ENCODE measurements at regions not wholly inside any gene's neighbourhood (a gene's known extent, or its start where the extent isn't known, plus 50 kb on each side); places are given as distances from the start of the nearest gene placed in this dataset.

DNA sequence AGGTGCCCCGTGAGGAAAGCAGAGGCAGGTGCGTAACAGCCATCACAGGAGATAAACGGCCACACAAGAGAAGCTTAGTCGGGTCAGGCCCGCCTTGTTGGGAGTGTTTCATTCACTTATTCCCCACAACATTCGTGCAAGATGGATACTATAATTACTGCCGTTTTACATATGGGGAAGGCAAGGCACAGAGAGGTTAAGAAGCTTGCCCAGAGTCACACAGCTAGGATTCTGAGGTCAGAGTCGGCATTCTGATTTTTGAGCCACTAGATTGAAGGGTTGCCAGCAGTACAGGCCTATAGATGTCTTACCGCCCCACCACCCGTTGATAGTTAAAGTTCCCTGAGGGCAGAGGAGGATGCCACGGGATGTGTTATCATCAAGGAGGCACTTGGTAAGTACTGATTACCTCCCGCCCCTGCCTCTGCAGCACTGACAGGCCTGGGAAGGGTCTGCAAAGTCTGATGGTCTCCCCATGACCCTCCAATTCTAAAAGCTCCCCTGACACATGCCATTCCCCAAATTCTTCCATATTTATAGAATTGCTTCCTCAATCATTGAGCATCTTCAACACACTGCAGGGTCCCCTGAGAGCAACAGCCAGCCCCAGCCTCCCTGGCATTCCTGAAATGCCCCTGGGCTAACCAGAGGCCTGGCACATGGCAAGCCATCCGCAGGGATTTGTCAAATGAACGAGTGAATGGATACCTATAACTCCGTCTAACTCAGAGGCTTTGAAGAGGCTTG, 74.7 kb upstream of the CLDN14 start:
- DNase-seq (ENCODE audit: low read depth), result no peak

GRCh38 chr21:36555199-36555800, 75.4 kb upstream of the CLDN14 start:
- DNase-seq (ENCODE audit: low read depth), result no peak

DNA sequence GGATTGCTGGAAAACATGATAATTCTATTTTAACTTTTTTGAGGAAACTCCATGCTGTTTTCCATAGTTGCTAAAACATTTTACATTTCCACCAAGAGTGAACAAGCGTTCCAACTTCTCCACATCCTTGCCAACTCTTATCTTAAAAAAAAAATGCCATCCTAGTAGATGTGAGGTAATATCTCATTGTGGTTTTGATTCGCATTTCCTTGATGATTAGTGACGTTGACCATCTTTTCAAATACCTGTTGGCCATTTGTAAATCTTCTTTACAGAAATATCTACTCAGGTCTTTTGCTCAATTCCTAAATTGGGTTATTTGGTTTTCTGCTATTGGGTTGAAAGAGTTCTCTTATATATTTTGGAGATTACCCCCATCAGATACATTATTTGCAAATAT, 77.4 kb upstream of the CLDN14 start:
- DNase-seq (ENCODE audit: low read depth), result no peak

DNA sequence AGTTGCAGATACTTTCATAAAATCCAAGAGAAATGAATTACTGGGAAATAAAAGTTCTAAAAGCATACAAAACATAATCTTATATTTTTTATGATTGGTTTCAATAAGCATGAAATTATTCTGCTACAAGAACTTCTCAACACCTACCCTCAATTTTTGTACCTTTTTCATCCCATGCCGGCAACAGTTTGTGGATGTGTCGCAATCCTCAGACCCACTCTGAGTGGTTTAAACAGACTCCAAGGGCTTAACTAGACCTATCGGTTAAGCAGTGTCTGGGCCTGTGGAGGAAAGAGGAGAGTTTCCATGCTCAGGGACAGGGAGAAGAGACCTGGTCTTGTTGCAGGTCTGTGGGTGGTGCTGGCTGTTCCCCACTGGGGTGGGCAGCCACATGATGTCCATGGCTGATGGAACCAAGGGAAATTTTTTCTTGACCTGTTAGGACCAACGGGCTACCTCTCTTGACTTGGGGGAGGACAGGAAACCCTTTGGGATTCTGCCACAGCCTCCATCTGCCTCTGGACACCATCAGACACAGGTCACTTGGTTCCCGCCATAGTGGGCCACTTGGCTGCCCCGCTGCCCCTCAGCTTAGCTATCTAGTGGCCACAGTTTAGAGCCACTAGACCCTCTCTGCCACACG, 81.1 kb upstream of the CLDN14 start:
- DNase-seq (ENCODE audit: low read depth), result no peak

GRCh38 chr21:36563341-36563926, 83.5 kb upstream of the CLDN14 start:
- DNase-seq (ENCODE audit: low read depth), result no peak

DNA sequence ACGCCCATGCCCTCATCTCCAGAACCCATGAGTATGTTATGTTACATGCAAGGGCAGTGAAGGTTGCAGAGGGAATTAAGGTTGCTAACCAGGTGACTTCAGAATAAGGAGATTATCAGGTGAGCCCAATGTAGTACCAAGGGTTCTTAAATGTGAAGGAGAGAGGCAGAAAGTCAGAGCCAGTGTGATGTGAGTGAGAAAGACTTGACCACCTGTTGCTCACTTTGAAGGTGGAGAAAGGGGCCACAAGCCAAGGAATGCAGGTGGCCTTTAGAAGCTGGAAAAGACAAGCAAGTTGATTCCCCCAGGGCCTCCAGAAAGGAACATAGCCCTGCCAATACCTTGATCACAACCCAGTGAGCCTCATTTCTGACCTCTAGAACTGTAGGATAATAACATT, 84.7 kb upstream of the CLDN14 start:
- no peak for DNase-seq (ENCODE audit: low read depth)

DNA sequence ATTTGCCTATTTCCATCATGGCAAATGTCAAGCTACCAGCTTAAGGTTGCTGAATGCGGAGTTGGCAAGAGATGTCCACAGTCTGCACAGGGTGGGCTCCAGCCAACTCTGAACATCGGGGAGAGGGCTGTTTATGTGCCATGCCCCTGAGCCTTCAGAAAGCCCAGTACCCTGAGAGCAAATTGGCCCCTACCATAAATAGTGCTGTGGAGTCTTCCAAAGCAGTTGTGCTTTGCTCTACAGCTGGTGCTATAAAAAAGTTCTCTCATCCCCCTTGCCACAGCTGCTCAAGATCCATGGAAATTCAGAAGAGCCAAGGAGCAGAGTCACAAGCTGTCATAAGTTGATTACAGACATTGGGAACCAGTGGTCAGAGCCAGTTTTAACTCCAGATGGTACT, 85.6 kb upstream of the CLDN14 start:
- no peak for DNase-seq (ENCODE audit: low read depth)

- no peak for DNase-seq (ENCODE audit: low read depth)
Measured at GRCh38 chr21:36566644-36567043, 86.7 kb upstream of the CLDN14 start.

DNA sequence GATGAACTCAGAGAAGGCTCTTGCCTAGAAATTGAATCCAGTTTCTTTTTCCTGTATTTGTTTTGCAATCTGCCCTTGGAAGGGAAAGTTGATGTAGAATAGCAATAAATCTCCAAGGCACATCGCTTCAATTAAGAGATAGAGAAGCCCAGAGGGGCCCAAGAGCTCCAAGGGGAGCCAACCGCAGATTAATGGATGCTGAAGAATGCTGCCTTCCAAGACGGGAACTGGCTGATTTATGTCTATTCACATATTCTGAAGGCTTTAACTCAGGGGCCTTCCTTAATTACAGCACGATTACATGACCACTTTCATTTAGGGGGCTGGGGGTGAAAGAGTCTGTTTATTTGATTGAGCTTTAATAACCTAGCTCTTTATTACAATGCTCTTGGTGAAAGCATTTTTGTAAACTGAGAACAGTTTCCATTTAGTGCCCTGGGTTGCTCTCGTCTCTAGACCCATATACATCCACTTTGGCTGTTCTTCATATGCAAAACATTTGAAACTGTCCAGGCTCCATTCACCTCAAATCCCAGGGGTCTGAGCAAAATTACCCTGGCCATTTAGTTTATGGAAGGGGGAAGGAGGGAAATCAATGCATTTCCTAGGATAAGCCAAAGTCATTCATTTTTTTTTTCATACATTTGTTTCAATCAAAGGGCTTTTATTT, 87.4 kb upstream of the CLDN14 start:
- DNase-seq (ENCODE audit: low read depth), result no peak

DNA sequence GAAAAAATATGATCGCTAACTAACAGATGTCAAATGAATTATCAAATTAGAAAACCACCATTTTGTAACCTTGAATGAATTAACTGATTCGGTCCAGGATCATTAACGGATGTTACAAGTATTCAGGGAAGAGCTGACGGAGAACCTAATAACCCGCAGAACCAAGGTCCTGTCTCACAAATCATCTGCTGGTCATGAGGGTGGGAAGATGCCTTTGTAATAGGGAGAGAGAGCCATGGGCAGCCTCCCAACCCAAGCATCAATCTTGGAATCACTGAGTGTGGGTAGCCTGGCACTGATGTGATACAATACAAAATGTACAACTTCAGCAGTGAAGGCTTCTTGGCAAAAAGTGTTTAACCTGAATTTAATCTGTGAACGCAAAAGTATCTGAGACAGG, 89.6 kb upstream of the CLDN14 start:
- no peak for DNase-seq (ENCODE audit: low read depth)

DNA sequence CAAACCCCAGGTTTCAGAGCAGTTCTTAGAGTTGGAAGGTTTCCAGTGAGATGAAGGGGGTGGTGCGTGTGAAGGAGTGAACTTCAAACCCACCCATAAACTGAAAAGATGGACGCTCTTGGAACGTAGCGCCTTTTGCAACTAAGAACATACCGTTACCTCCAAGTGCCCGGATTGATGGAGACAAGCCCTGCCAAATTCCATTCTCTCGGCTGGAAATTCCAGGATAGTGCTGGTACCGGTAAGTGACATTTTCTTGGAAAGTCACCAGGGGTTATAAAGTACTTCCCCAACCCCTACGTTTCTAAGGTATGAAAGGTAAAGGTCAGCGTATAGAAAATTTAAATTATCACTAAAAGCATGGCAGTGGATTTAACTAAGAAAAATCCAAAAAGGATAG, 91.6 kb upstream of the CLDN14 start:
- DNase-seq (ENCODE audit: low read depth), result no peak

DNA sequence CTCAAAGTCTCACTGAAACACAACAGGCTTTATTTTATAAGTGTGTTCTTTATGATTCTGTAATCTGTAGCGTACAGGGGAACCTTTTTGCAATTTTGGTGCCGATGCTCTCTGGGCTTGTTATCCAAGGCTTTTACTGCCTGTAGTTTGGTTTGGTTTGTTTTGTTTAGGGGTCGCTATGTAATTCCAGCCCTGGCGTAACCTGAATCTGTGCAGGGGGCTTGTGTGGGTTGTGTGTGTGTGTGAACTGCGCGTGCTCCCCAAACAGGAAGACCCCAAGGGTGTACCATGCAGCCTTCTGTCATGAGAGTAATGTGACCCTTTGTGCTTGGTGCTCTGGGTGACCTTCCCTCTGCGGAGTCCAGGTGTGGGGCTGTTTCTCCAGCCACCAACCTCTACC, 92.1 kb upstream of the CLDN14 start:
- no peak for DNase-seq (ENCODE audit: low read depth)

- no peak for DNase-seq (ENCODE audit: low read depth)
Measured at GRCh38 chr21:36575306-36575705, 95.4 kb upstream of the CLDN14 start.

- no peak for DNase-seq (ENCODE audit: low read depth)
Measured at GRCh38 chr21:36576441-36576840, 96.5 kb upstream of the CLDN14 start.

DNA sequence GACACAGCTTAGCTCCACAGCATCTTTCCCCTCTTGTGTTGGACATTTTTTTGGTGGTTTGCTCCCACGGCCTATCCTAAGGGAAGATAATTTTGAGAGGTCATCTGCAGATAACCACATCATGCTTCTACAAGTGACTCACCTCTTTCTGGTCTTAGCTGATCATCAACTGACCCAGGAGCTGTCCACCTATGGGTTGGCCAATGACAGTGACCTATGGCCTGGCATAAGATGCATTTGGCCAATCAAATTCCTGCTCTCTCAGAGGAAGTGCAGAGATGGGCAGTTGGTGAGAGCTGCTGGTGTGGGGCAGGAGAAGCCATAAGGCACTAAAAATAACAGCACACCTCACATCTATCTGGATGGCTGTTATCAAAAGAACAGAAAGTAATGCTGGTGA, 100.0 kb upstream of the CLDN14 start:
- no peak for DNase-seq (ENCODE audit: low read depth)

GRCh38 chr21:36582271-36582670, 102.3 kb upstream of the CLDN14 start:
- DNase-seq (ENCODE audit: low read depth), result no peak

DNA sequence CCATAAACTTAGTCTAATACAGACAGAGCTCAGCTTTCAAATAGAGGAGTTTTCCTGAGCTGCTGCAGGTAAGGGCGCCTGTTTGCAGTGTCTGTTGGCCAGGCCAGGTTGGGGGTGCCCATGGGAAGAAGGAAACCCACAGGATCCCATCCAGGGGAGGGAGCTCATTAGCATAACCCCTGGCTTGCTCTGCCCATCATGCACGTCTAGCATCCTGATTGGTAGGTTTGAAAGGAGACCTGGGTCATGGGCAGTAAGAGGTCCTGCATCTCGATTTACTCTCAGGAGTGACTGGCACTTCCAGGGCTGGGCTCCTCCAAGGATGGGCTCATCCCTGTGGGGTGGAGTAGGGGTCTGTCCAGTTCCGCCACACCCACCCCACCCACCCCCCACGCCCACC, 103.7 kb upstream of the CLDN14 start:
- DNase-seq (ENCODE audit: low read depth), result no peak

- peak; percentile 12 for DNase-seq (ENCODE audit: low read depth)
Measured at GRCh38 chr21:36584980-36585940, 105.3 kb upstream of the CLDN14 start.

DNA sequence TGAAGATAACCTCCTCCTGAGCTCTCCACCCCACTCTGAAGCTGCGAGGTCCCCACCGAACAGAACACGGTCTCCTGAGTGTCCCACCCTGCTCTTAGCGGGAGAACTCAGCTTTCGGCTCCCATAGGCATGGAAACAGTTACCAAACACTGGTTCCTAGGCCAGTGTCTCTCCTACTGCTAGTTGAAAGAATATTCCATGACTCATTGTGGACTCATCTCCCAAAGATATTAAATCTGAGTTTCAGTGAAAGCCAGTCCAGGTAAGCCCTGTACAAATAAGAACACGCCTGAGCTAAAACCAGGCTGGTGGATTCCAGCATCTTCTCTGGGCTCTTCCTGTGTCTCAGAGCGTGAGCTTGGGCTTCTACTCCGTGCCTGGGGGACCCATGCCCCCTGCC, 107.5 kb upstream of the CLDN14 start:
- no peak for DNase-seq (ENCODE audit: low read depth)

- no peak for DNase-seq (ENCODE audit: low read depth)
Measured at GRCh38 chr21:36589352-36589971, 109.5 kb upstream of the SIM2 start.

Measured in activated T-cell treated with anti-CD3 and anti-CD28 coated beads for 1 hour (primary cell).